ENCODE measurements at regions not wholly inside any gene's neighbourhood (a gene's known extent, or its start where the extent isn't known, plus 50 kb on each side); places are given as distances from the start of the nearest gene placed in this dataset.

DNA sequence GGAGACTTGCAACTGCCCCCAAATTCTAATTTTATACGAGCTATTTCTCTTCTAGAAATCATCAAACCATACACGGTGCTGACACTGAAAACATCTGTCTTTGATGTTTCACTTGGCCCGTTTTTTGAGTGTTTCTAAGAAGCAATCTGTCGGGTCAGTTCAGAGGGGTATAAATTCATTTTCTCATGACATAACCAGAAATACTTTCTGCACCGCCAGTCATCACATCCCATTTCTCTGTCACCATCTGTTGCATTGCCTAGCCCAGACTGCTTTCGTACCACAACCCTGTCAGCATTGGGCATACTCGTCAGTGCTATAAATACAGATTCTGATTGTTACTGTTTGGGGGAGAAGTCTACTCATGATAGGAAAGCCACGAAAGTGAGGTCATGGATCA, 63.1 kb upstream of the CCDC90B start:
- TF ChIP-seq POLR2AphosphoS5 (IDR thresholded peaks at IDR 0.05; ENCODE audit: low read depth, low read length): no peak
- no peak for TF ChIP-seq POLR2A (IDR thresholded peaks at IDR 0.05; ENCODE audit: low read depth, low read length)
- no peak for TF ChIP-seq SPI1 (IDR thresholded peaks at IDR 0.05; ENCODE audit: low read depth, low read length)
- TF ChIP-seq TAF1 (IDR thresholded peaks at IDR 0.05; ENCODE audit: low read depth, low read length): no peak

All from GM12891 (cell line).